ENCODE measurements at regions not wholly inside any gene's neighbourhood (a gene's known extent, or its start where the extent isn't known, plus 50 kb on each side); places are given as distances from the start of the nearest gene placed in this dataset.

- WGBS (ENCODE audit: low lambda C conversion rate), result 20% methylated on average over 3 of the region's 3 CpGs
- no peak for DNase-seq
- no peaks in the 10 kb centered on the region for H3K4me1 ChIP-seq (ENCODE audit: control insufficient read depth in 1 of 2, insufficient read depth in 2 of 2, low read depth in 1 of 2, low read length in 1 of 2)
- H2AFZ ChIP-seq (ENCODE audit: low read depth), result no peak overlapping the region
- TF ChIP-seq REST (IDR thresholded peaks at IDR 0.05; ENCODE audit: low read depth, low read length) (no peak), CTCF (IDR thresholded peaks at IDR 0.05) (no peak), MXI1 (IDR thresholded peaks at IDR 0.05; ENCODE audit: low read depth, low read length) (no peak), FOXJ3 (CRISPR knock-in tag; IDR thresholded peaks at IDR 0.05) (no peak), MAX (IDR thresholded peaks at IDR 0.05; ENCODE audit: low read depth) (no peak), TAF1 (IDR thresholded peaks at IDR 0.05; ENCODE audit: borderline replicate concordance, low read depth, low read length) (no peak), PBX3 (IDR thresholded peaks at IDR 0.05) (no peak), POLR2AphosphoS5 (IDR thresholded peaks at IDR 0.05; ENCODE audit: low read depth, low read length) (no peak), USF1 (IDR thresholded peaks at IDR 0.05; ENCODE audit: borderline replicate concordance, low read depth) (no peak)
- H3K36me3 ChIP-seq (replicated peaks in 1 of 2; ENCODE audit: control insufficient read depth in 1 of 2, insufficient read depth in 2 of 2, low read length in 1 of 2), result no peaks in the 10 kb centered on the region
- no peaks in the 10 kb centered on the region for H3K9me2 ChIP-seq
- no peak overlapping the region for H3K4me2 ChIP-seq
- CTCF ChIA-PET, result interaction anchor here (1.3 to 7.0 kb wide), 4 partner anchors 14 to 332 kb away, joined by 4 to 61 read pairs (median 18); no protein-coding TSS in a partner anchor
- no peaks in the 10 kb centered on the region for H3K27me3 ChIP-seq (ENCODE audit: insufficient read depth)
- no peak overlapping the region for H3K4me3 ChIP-seq (ENCODE audit: low read depth in 2 of 2, low read length in 1 of 2)
- H3K27ac ChIP-seq (ENCODE audit: low read depth in 2 of 2, low read length in 1 of 2), result no peak overlapping the region
- H3F3A ChIP-seq (replicated peaks; ENCODE audit: insufficient read depth), result no peaks in the 10 kb centered on the region
- POLR2A ChIA-PET, result no interaction called here
- no peaks in the 10 kb centered on the region for H3K79me2 ChIP-seq (ENCODE audit: insufficient read depth)
- no peaks in the 10 kb centered on the region for H3K9me3 ChIP-seq
- no peak overlapping the region for H3K9ac ChIP-seq
- no peaks in the 10 kb centered on the region for H4K20me1 ChIP-seq (ENCODE audit: insufficient read depth)
Observed at GRCh38 chr19:34109596-34109995, 62.7 kb upstream of the LSM14A start.

Data from SK-N-SH (cell line).